ENCODE measurements at regions not wholly inside any gene's neighbourhood (a gene's known extent, or its start where the extent isn't known, plus 50 kb on each side); places are given as distances from the start of the nearest gene placed in this dataset.
"Not testable (repeated sequence)": the region's sequence is repeated elsewhere in the genome, so short reads cannot be mapped to it uniquely, and the experiment has no call there.

DNA sequence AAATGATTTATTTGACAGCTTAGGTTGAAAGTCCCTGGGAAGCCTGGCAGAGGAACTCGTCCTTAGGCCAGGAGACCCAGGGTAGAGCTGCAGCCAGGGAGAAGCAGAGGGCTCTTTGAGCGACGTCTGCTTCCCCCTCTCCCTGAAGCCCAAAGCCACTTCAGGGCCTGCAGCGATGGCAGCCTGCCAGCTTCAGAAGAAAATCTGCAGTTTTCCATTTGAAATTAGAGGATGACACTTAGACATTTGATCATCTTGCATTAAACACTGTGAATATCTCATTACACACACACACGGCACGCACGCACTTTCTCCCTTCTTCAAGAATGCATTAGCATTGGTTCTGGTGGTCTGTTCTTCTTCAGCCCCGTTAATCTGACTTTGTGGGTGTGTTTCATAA is 96.5 kb downstream of the PLEKHG1 start:
- no peak overlapping the region for H3K4me3 ChIP-seq (ENCODE audit: low read depth, low read length)
- DNase-seq (ENCODE audit: low read depth): no peak
- TF ChIP-seq, protein P1, sequence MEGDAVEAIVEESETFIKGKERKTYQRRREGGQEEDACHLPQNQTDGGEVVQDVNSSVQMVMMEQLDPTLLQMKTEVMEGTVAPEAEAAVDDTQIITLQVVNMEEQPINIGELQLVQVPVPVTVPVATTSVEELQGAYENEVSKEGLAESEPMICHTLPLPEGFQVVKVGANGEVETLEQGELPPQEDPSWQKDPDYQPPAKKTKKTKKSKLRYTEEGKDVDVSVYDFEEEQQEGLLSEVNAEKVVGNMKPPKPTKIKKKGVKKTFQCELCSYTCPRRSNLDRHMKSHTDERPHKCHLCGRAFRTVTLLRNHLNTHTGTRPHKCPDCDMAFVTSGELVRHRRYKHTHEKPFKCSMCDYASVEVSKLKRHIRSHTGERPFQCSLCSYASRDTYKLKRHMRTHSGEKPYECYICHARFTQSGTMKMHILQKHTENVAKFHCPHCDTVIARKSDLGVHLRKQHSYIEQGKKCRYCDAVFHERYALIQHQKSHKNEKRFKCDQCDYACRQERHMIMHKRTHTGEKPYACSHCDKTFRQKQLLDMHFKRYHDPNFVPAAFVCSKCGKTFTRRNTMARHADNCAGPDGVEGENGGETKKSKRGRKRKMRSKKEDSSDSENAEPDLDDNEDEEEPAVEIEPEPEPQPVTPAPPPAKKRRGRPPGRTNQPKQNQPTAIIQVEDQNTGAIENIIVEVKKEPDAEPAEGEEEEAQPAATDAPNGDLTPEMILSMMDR (IDR thresholded peaks at IDR 0.05; ENCODE audit: low read depth, low read length, missing control alignments): no peak

DNA sequence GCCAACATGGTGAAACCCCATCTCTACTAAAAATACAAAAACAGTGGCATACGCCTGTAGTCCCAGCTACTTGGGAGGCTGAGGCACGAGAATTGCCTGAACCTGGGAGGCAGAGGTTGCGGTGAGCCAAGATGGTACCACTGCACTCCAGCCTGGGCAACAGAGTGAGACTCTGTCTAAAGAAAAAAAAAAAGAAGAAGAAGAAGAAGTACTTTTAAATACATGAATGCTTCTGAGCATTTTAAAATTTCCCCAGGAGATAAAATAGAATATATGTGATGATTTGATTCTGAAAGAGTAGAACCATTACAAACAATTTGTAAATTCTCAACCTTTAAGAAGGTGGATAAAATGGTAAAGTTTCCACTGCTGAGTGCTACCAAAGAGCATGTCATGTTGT is 97.2 kb downstream of the PLEKHG1 start:
- H3K4me3 ChIP-seq (ENCODE audit: low read depth, low read length); DNase-seq (ENCODE audit: low read depth): not testable (repeated sequence)

DNA sequence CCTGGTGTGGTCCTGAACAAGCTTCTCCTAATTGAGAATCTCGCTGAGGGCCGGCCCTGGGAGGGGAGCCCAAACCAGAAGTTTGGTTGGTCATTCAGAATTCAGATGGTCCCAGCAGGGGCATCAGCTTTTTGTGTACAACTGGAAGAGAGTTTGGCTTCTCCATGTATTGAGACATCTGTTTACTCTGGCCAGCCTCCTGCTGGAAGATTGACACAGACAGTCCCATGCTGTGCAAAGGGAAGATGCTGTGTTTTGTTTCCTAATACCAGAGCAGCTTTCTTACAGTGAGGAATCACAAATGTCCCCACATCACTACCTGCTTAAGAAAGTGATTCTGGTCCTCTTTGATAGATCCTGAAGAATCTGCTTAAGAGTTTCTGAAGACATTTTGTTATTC is 97.8 kb downstream of the PLEKHG1 start:
- no peak overlapping the region for H3K4me3 ChIP-seq (ENCODE audit: low read depth, low read length)
- DNase-seq (ENCODE audit: low read depth): no peak
- TF ChIP-seq, protein P1 (IDR thresholded peaks at IDR 0.05; ENCODE audit: low read depth, low read length, missing control alignments): no peak

DNA sequence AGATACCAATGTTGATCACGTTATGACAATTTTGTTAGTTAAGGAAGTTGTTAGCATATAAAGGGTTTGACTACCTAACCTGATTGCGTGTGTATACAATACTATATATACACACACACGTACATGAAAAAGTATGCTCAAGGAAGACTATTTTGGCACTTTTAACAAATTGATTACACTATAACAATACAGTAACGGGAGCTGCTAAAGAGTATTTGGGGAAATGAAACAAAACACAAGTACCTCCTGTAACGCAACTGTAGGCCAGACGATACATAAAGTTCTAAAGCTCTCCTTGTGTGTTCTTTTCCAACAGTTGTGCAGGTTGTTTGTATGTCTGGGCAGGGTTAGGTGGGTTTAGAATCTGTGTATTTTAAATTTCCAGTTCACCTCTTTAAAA is 98.7 kb downstream of the PLEKHG1 start:
- DNase-seq (ENCODE audit: low read depth): no peak
- TF ChIP-seq, protein P1 (IDR thresholded peaks at IDR 0.05; ENCODE audit: low read depth, low read length, missing control alignments): no peak
- H3K4me3 ChIP-seq (ENCODE audit: low read depth, low read length): no peak overlapping the region

DNA sequence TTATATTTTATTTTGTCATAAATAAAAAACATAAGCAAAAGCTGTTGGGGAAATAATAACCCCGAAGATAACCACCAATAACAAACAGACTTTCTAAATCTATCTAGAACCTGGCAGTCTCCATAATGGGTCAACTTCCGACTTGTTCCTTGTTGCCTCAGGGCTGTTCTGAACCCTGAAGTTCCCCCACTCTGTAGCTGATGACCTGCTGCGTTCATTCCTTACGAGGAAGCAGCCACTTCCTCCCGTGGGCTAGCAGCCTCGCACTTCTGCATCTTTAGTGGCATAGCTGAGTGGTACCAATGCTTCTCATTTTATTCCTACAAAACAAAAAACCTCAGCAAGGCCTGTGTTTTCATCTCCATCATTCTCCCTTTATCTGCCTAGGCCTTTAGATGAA is 103.0 kb downstream of the PLEKHG1 start:
- DNase-seq (ENCODE audit: low read depth): no peak
- TF ChIP-seq, protein P1 (IDR thresholded peaks at IDR 0.05; ENCODE audit: low read depth, low read length, missing control alignments): no peak

DNA sequence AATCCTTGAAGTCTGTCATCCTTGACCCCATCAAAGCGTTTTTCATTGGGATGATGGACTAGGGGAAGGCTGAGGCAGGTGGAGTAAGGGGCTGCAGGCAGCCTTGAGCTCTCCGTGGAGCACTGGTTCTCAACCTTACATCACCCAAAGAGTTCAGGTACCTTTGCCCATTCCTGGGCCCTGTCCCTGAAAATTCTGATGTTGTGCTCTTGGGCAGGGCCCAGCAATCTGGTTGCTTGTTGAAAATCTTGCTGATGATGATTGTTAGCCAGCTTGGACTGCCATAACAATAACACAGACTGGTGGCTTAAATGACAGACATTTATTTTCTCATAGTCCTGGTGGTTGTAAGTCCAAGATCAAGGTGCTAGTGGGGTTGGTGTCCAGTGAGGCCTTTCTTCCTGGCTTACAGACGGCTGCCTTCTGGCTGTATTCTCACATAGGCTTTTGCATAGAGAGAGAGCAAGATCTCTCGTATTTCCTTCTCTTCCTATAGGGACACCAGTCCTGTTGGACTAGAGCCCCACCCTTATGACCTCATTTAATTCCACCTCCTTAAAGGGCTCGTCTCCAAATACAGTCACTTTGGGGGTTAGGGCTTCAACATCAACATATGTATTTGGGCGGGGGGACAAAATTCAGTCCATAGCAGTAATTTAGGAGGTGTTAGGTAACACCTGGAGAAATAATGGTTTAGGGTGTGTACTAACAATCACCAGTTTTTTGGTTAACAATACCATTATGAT is 104.9 kb downstream of the PLEKHG1 start:
- TF ChIP-seq, protein P1 (IDR thresholded peaks at IDR 0.05; ENCODE audit: low read depth, low read length, missing control alignments): no peak
- no peak overlapping the region for H3K4me3 ChIP-seq (ENCODE audit: low read depth, low read length)
- DNase-seq (ENCODE audit: low read depth): no peak

More for the DNA sequence above, 103.0 kb downstream of the PLEKHG1 start:
- H3K4me3 ChIP-seq (ENCODE audit: low read depth, low read length): no peak overlapping the region

DNA sequence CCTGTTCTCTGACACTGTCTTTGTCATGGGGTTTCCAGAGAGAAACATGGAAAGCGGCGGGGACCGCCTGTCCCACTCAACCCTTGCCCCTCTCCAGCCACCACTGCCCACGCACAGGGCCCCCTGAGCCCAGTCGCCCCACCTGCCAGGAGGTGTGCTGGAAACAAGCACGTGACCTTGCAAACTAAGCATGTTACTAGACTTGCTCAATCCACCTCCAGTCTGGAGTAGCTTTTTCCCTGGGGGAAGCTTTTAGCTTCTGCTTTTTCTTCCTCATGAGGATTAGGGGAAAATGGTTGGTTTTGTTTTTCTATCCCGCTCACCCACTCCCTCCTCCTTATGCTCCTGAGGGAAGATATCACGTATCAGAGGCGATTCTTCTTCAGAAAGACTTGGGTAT is 105.7 kb downstream of the PLEKHG1 start:
- DNase-seq (ENCODE audit: low read depth): no peak
- no peak overlapping the region for H3K4me3 ChIP-seq (ENCODE audit: low read depth, low read length)
- TF ChIP-seq, protein P1 (IDR thresholded peaks at IDR 0.05; ENCODE audit: low read depth, low read length, missing control alignments): no peak

Data from GM12864 (cell line).